ENCODE measurements at regions not wholly inside any gene's neighbourhood (a gene's known extent, or its start where the extent isn't known, plus 50 kb on each side); places are given as distances from the start of the nearest gene placed in this dataset.
A peak's percentile ranks its signal among the peaks of the same experiment; 100 is the strongest.

GRCh38 chr6:126529637-126530362 lies 189.9 kb downstream of the CENPW start:
- no peak for ATAC-seq

- no peak for ATAC-seq
Observed at GRCh38 chr6:126530775-126531174, 190.9 kb downstream of the CENPW start.

DNA sequence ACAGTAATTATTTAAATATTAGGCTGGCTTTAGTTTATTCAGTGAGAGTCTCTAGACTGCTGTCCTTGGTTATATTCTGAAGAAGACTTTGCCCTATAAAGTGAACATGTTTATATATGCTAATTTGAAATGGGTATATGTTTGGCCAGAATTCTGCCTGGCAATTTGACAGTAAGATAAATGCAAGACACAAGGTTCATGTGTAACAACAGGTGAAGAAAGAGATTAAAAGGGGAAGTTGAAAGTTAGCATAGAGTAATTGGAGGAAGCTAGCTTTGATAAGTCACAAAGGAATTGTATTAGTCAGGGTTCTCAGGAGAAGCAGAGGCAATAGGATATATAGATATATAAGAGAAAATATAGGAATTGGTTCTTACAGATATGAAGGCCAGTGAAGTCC lies 191.4 kb downstream of the CENPW start:
- ATAC-seq = no peak

DNA sequence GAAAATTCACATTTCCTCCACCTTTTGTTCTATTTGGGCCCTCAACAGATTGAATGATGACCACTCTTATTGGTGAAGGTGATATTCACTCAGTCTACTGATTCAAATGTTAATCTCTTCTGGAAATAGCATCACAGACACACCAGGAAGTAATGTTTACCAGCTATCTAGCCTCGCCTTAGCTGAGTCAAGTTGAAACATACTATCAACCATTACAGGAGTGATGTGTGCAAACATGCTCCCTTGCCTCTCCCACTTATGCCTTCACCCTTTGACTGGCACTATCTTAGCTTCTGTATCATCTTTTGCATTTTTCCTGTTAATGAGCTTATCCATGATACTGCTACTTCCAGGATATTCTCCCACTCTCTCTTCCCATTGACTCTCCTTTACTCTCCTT lies 191.9 kb downstream of the CENPW start:
- ATAC-seq = peak; percentile 60

- no peak for ATAC-seq
Observed at GRCh38 chr6:126534401-126534800, 194.5 kb downstream of the CENPW start.

- no peak for ATAC-seq
Observed at GRCh38 chr6:126535138-126535537, 195.2 kb downstream of the CENPW start.

DNA sequence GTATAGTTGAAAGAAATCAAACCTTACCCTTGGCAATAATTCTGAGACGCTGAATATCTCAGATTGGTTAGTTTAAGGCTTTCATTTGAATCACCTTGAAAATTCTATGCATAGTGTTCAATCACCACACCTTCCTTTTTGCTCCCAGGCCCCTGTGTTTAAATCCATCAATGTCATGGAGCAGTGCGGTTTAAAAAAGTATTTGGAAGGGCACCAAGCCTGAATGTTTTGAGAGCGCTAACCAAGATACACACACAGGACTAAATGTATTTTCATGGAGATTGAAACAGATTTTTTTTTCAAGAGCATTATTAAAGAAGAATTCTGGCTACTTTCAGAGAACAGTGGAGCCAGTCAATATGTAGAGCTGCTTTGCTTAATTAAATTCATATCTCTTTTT lies 195.7 kb downstream of the CENPW start:
- no peak for ATAC-seq

GRCh38 chr6:126537061-126537816 lies 197.3 kb downstream of the CENPW start:
- ATAC-seq = no peak

DNA sequence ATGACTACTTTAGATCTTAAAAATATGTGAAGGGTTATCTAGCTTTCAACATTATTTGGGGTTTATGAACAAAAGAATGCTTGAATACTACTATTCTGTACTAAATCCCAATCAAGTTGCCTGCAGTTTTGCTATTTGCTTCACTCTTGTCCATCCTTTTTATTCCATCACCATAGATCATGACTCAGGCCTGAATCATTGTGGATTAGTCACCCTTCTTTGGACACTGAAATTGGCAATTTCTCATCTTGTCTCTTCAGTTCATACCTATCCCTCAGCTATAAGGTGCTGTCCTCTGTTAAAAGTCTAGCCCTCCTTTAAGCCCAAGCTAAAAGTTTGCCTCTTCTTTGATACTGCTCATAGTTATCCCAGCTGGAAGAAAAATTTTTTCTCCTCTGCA lies 199.1 kb downstream of the CENPW start:
- no peak for ATAC-seq

- ATAC-seq = no peak
Observed at GRCh38 chr6:126540161-126540560, 200.2 kb downstream of the CENPW start.

- ATAC-seq = no peak
Observed at GRCh38 chr6:126541806-126542491, 202.0 kb downstream of the CENPW start.

DNA sequence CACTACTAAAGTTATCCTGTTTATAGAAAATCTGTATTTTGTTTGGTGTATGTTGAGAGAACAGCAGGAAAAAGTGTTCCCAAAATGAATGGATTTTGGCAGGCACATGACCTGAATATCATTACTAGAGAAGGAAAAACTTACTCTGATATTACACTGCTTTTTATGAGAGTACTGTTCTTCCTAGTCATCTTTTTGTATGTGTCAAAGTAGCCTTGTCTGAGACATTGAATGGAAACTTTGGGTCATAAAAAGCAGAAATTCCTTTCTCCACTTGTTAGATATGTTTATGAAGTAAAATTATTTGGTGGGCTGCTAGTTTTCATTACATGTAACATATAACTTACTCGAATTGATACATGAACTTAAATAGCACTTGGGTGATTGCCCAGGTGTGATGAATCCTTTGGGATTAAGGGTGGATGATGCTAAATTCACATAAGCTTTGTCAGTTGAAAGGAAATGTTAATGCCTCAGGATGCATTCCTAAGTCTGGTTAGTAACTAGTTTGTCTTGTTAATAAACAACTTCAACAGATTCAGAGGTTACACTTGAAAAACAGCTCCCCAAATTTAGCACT lies 206.7 kb downstream of the CENPW start:
- ATAC-seq = no peak

DNA sequence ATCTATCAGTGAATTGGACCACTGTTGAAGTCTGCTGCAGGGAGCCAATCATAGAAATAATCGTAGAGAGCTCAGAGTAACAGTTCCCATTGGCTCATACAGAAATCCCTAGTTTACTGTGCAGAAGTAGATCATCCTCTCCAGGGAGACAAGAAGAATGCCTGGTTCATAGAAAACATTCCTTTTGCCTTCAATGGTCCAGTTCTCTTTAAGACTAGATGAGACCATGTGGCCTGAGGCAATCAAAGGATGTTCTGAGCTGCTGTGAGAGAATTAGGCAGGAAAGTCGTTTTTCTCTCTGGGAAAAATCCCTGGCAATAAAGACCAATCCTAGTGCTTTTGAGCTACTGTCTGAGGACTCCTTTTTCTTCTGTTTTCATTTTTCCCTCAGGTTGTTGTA lies 208.4 kb downstream of the CENPW start:
- ATAC-seq = no peak

- ATAC-seq = no peak
Observed at GRCh38 chr6:126550323-126550722, 210.4 kb downstream of the CENPW start.

- ATAC-seq = no peak
Observed at GRCh38 chr6:126551832-126552231, 211.9 kb downstream of the CENPW start.

DNA sequence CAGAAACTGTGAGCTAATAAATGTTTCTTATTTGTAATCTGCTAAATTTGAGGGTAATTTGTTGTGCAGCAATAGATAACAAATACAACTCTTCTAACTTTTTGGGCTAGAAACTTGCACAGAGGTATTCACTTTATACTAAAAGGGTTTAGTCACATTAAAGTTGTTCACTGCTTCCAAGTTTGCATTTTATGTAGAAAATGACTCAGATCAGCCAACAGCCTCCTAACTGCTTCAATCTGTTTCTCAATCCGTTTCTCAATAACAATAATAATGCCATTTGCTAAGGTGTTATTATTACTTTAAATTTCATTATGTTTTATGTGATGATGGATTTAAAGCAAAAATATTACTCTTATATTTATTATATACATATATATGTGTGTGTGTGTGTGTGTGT lies 213.9 kb downstream of the CENPW start:
- no peak for ATAC-seq

GRCh38 chr6:126570507-126570906 lies 230.6 kb downstream of the CENPW start:
- no peak for ATAC-seq

- no peak for ATAC-seq
Observed at GRCh38 chr6:126574301-126574700, 234.4 kb downstream of the CENPW start.

DNA sequence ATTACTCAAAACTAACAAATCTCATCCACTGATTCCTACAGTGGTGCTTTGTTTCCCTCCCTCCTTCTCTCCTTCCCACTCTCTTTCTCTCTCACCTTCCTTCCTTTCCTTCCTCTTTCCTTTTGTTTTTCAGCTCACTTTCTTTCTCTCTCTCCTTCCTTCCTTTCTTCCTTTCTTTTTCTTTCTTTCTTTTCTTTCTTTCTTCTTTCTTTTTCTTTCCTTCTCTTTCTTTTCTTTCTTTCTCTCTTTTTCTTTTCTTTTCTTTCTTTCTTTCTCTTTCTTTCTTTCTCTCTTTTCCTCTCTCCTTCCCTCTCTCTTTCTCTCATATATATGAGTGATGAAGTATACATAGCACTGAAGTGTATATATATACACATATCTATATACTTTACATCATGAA lies 241.4 kb downstream of the CENPW start:
- no peak for ATAC-seq

DNA sequence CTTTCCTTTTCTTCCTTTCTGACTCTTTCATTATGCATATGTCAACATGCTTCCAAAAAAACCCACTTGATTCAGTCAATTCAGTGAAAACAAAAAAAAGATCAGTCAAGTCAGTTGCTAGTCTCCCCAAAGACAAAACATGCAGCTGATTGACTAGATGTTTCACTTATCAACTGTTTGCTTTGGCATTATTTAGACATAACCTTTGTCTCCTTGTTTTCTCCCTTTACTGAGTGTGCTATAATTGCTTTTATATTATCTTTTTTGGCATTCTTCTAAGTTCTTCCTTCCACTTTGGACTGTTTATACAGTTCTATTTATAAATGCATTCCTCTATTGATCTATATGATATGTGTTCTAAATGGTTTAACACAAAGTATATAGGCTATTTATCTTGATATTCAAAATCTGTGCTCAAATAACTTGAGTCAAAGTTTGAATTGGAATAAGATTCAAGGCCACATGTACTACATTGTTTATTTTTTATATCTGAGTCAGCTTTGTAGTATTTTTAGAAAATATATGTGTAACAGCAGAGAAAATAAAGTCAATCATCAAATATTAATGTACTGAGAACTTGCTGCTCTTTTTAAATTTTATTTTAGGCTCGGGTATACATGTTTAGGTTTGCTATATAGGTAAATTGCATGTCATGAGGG lies 260.5 kb downstream of the CENPW start:
- no peak for ATAC-seq

- no peak for ATAC-seq
Observed at GRCh38 chr6:126603410-126603809, 263.5 kb downstream of the CENPW start.

DNA sequence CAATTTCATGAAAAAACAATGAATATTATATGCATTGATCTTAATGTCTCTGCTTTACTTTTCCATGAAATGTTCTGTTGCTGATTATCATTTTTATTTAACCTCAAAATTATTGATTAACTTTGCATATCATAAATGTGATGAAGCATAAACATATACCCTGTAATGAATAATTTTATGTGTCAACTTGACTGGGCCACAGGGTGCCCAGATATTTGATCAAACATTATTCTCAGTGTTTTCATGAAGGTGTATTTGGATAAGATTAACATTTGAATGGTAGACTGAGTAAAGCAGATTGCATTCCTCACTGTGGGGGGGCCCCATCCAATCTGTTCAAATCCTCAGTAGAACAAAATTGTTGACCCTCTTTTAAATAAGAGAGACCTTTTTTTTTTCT lies 265.2 kb downstream of the CENPW start:
- no peak for ATAC-seq

DNA sequence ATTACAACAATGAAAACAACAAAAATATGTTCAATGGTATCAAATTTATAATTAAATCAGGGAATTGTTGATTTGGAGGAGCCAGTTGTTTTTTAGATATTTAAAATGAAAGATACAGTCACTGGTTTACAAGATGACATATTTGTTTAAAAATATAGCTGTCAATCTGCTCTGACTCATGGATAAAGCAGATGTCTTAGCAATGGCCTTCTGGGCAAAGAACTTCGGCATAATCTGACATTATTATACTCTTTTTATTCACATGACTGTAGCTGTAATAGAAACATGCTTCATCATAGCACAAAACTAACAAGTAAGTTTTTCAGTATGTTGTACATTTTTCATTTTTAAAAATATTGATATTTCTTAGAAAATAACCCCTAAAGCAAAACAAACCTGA lies 267.4 kb downstream of the CENPW start:
- no peak for ATAC-seq

Data from esophagus mucosa (tissue), 1 donor.